GM12864 (cell line): ENCODE measurements at regions not wholly inside any gene's neighbourhood (a gene's known extent, or its start where the extent isn't known, plus 50 kb on each side); places are given as distances from the start of the nearest gene placed in this dataset.

Experiments
- DNase-seq: peaks from one replicate; pipeline ENCODE4 v3.0.0-alpha.2; 2011; ENCODE audit warnings: low read depth
- H3K4me3 ChIP-seq: 2 replicates; pipeline ENCODE4 v1.5.1; 2011; ENCODE audit warnings: mild to moderate bottlenecking, low read depth, low read length, control low read depth
- TF ChIP-seq, protein P1 (sequence below): IDR thresholded peaks from 2 replicates; pipeline ENCODE4 v1.5.1; 2011; ENCODE audit warnings: low read depth, mild to moderate bottlenecking, moderate library complexity, low read length, control low read depth, inconsistent platforms; ENCODE audit errors: missing control alignments

DNA sequence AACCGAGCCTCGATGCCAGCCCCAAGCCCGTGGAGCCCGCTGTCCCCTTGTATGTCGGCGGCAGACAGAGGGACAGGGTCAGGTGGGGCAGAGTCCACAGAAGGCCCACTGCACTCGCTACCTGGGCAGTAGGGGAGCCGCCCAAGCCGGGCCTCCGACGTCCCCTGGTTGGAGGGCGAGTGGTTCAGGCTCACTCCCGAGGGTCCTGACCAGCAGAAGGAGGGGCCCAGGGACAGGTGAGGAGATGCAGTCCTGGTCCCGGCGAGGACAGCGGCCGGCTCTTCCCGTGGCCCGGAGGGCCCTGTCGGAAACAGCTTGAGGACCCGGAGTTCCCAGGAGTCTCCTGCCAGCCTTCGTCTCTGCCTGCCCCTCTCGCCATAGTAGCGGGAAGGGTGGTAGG is 216.7 kb upstream of the SFSWAP start:
- no peak overlapping the region for H3K4me3 ChIP-seq
- no peak for DNase-seq
- TF ChIP-seq, protein P1, sequence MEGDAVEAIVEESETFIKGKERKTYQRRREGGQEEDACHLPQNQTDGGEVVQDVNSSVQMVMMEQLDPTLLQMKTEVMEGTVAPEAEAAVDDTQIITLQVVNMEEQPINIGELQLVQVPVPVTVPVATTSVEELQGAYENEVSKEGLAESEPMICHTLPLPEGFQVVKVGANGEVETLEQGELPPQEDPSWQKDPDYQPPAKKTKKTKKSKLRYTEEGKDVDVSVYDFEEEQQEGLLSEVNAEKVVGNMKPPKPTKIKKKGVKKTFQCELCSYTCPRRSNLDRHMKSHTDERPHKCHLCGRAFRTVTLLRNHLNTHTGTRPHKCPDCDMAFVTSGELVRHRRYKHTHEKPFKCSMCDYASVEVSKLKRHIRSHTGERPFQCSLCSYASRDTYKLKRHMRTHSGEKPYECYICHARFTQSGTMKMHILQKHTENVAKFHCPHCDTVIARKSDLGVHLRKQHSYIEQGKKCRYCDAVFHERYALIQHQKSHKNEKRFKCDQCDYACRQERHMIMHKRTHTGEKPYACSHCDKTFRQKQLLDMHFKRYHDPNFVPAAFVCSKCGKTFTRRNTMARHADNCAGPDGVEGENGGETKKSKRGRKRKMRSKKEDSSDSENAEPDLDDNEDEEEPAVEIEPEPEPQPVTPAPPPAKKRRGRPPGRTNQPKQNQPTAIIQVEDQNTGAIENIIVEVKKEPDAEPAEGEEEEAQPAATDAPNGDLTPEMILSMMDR = no peak

- no peak for DNase-seq
- H3K4me3 ChIP-seq = no peak overlapping the region
- TF ChIP-seq, protein P1 = no peak
Measured at GRCh38 chr12:131494741-131495524, 216.0 kb upstream of the SFSWAP start.

DNA sequence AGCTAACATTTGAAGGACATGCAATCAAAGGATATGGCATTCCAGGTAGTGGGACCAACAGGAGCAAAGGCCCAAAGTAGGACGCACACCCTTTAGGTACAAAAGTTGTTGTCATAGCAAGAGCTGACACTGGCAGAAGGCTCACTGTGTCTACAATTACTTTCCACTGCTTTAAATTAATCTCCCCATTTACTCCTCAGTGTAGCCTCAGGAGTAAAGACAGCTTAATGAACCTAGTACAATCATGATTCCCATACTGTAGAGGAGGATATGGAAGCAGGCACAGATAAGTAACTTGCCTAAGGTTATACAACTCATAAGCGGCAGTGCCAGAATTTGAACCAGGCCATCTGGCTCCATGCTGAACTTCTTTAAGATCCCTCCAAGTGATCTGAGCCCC is 212.9 kb upstream of the SFSWAP start:
- TF ChIP-seq, protein P1 = no peak
- H3K4me3 ChIP-seq = no peak overlapping the region
- no peak for DNase-seq

DNA sequence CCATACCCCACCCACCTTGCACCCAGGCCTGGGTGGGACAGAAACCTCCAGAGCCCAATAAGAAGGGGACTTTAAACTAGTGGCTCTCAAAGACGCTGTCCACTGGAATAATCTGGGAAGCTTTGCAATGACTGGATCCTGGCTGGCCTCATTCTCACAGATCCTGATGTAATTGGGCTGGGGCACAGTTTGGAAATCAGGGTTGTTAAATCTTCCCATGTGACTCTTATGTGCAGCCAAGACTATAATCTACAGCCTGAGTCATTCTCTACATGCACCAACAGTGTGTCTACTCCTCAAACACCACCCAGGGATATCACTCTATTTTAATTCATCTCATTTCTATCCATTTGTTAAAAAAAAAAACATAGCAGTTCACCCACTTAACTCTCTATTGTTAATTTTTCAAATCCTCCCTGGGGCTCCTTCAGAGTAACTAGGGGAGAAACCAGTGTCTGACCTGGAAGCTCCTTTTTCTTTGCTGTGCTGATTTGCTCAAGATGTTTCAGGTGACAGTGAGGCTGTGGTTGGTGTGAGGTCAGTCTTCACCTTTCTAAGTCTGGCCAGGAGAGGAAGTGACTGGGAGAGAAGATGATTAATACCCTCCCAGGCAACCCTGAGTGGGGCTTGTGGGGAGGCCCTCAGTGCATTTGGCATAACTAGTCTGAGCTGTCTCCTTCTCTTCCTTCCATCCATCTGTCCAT is 211.6 kb upstream of the SFSWAP start:
- H3K4me3 ChIP-seq = no peak overlapping the region
- TF ChIP-seq, protein P1 = no peak
- DNase-seq = peak; percentile 15

DNA sequence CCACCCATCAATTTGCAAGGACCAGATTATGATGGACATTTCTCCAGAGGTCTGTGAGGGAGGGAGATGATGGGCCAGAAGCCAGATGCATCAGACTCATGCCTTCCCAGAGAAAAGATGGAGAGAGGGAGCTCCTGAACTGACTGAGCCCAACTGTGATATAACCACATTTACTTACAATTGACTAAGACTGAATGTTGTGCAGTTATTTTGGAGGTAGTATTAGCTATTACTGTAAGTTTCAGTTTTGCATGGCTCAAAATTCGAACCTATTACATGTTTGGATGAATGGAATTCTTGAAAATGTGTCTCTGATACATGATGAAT is 211.1 kb upstream of the SFSWAP start:
- no peak for DNase-seq
- TF ChIP-seq, protein P1 = no peak
- H3K4me3 ChIP-seq = no peak overlapping the region

DNA sequence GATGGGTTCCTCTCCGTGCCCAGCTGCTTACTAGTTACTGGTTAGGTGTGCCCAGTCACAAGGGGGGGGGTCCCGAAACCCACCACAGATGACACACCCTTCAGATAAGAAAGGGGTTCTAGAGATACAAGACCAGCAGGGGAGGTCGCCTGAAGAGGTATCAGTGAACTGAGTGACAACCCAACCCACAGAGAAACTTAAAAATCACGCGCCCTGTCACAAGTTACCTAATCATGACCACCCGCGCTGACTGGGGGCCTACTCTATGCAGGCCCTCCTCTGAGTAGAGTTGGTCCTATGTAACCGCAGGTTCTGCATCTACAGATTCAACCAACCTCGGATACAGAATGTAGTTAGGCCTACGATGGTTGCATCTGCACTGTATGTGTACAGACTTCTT is 210.3 kb upstream of the SFSWAP start:
- no peak overlapping the region for H3K4me3 ChIP-seq
- DNase-seq = no peak
- TF ChIP-seq, protein P1 = no peak
